Muscle of back (tissue), 3 donors: ENCODE measurements at regions not wholly inside any gene's neighbourhood (a gene's known extent, or its start where the extent isn't known, plus 50 kb on each side); places are given as distances from the start of the nearest gene placed in this dataset.
"Not testable (repeated sequence)": the region's sequence is repeated elsewhere in the genome, so short reads cannot be mapped to it uniquely, and the experiment has no call there.

ENCODE experiments used
- DNase-seq, 3 donors: peaks; one replicate each; pipeline versions ENCODE4 v3.0.0 to v3.0.0-alpha.2; 2013

- no peak for DNase-seq
Measured at GRCh38 chr12:124674937-124675336, 107.5 kb upstream of the NCOR2 start.

- peak in 1 of 3 donors; percentile 69 for DNase-seq
Measured at GRCh38 chr12:124673801-124674617, 106.6 kb upstream of the NCOR2 start.

- not testable (repeated sequence) for DNase-seq
Measured at GRCh38 chr12:124669271-124669721, 101.9 kb upstream of the NCOR2 start.

- DNase-seq = no peak
Measured at GRCh38 chr12:124668602-124669001, 101.2 kb upstream of the NCOR2 start.

GRCh38 chr12:124667506-124668326 is 100.3 kb upstream of the NCOR2 start:
- DNase-seq = no peak

- no peak for DNase-seq
Measured at GRCh38 chr12:124666722-124667259, 99.4 kb upstream of the NCOR2 start.

GRCh38 chr12:124665511-124665910 is 98.1 kb upstream of the NCOR2 start:
- no peak for DNase-seq

- no peak for DNase-seq
Measured at GRCh38 chr12:124664395-124665111, 97.1 kb upstream of the NCOR2 start.

GRCh38 chr12:124663771-124664366 is 96.5 kb upstream of the NCOR2 start:
- DNase-seq = no peak

GRCh38 chr12:124663206-124663605 is 95.8 kb upstream of the NCOR2 start:
- DNase-seq = no peak

- DNase-seq = peak in 1 of 3 donors; percentile 48
Measured at GRCh38 chr12:124661341-124661740, 93.9 kb upstream of the NCOR2 start.

GRCh38 chr12:124660851-124661250 is 93.4 kb upstream of the NCOR2 start:
- peak in 1 of 3 donors; percentile 42 for DNase-seq

GRCh38 chr12:124658806-124659402 is 91.5 kb upstream of the NCOR2 start:
- no peak for DNase-seq

- no peak for DNase-seq
Measured at GRCh38 chr12:124658302-124658701, 90.9 kb upstream of the NCOR2 start.

GRCh38 chr12:124656947-124657434 is 89.6 kb upstream of the NCOR2 start:
- DNase-seq = no peak

GRCh38 chr12:124655698-124656516 is 88.5 kb upstream of the NCOR2 start:
- DNase-seq = peak; percentile 92 to 97 (median 95)

- DNase-seq = peak in 1 of 3 donors; percentile 69
Measured at GRCh38 chr12:124655048-124655697, 87.8 kb upstream of the NCOR2 start.

- DNase-seq = no peak
Measured at GRCh38 chr12:124654666-124655047, 87.2 kb upstream of the NCOR2 start.
